HCT116 (cell line): ENCODE measurements at regions not wholly inside any gene's neighbourhood (a gene's known extent, or its start where the extent isn't known, plus 50 kb on each side); places are given as distances from the start of the nearest gene placed in this dataset.

Experiments used
- ATAC-seq: fragments of 200-7000 bp; cut with Tn5 transposase; 2 replicates; pipeline ENCODE4 v1.9.1; 2020; ENCODE audit warnings: mild to moderate bottlenecking, moderate library complexity
- BruUV-seq: library from RNA; stranded (reverse); fragments of 400-500 nt; replicated peaks from 2 replicates; lab custom pipeline; 2021; lab: Mats Ljungman, UMichigan
- CTCF ChIA-PET: fragments of 300-600 bp; sonication (Branson Sonifier 250); formaldehyde crosslinking; loops from one replicate; lab custom pipeline; 2021; ENCODE audit warnings: antibody characterized with exemption; lab: Charles Lee
- POLR2A ChIA-PET: fragments of 300-600, 350-600 bp; sonication (Branson Sonifier 250); formaldehyde crosslinking; loops from one replicate; lab custom pipeline; 2021; ENCODE audit warnings: antibody characterized with exemption; lab: Charles Lee
- RAD21 ChIA-PET, 2 experiments: fragments of 300-600 bp; sonication (Branson Sonifier 250); formaldehyde crosslinking; loops; one replicate each; lab custom pipeline; 2023; ENCODE audit warnings: low total read pairs in 2 of 2; ENCODE audit not compliant: uncharacterized antibody in 2 of 2, unreplicated experiment in 2 of 2, low non-redundant PET in 1 of 2; lab: Charles Lee
- DNase-seq: peaks from one replicate; pipeline ENCODE4 v3.0.0-alpha.2; 2010; ENCODE audit warnings: low read depth, low spot score
- H2AFZ ChIP-seq: fragments of 200-600 bp; shearing (Covaris generic), sonication (generic); 2 replicates; pipeline ENCODE4 v1.6.1; 2017; ENCODE audit warnings: low read depth, mixed run types, mixed read lengths, antibody characterized with exemption, low read length; ENCODE audit not compliant: poor library complexity, severe bottlenecking
- H3K27ac ChIP-seq: 2 replicates; pipeline ENCODE4 v1.5.1; 2012; ENCODE audit warnings: low read depth, low read length
- H3K27me3 ChIP-seq: fragments of 200-600 bp; sonication (generic); 2 replicates; pipeline ENCODE4 v1.6.1; 2016; ENCODE audit warnings: mixed run types, low read length, mixed read lengths; ENCODE audit not compliant: insufficient read depth
- H3K36me3 ChIP-seq, 2 experiments: fragments of 200-500 bp in 1 of 2; fragments of 200-600 bp in 1 of 2; sonication (Bioruptor generic) in 1 of 2; sonication (generic) in 1 of 2; 2 replicates each; pipeline versions ENCODE4 v1.5.1 to v1.6.1; 2014 to 2016; ENCODE audit warnings: low read length in 2 of 2, inconsistent platforms in 1 of 2, mixed read lengths in 1 of 2, mixed run types in 1 of 2; ENCODE audit not compliant: insufficient read depth in 2 of 2, control insufficient read depth in 1 of 2
- H3K4me1 ChIP-seq, 2 experiments: fragments of 200-600 bp in 1 of 2; sonication (generic) in 1 of 2; 2 replicates each; pipeline versions ENCODE4 v1.5.1 to v1.6.1; 2012 to 2017; ENCODE audit warnings: low read length in 2 of 2, inconsistent platforms in 1 of 2, mild to moderate bottlenecking in 1 of 2, mixed read lengths in 1 of 2, mixed run types in 1 of 2, moderate library complexity in 1 of 2; ENCODE audit not compliant: insufficient read depth in 2 of 2, control insufficient read depth in 1 of 2
- H3K4me2 ChIP-seq: fragments of 200-600 bp; sonication (generic); 2 replicates; pipeline ENCODE4 v1.6.1; 2017; ENCODE audit warnings: mixed run types, low read length, mixed read lengths
- H3K4me3 ChIP-seq, 2 experiments: fragments of 200-600 bp in 1 of 2; sonication (generic) in 1 of 2; replicated peaks in 1 of 2; 2 replicates each; pipeline ENCODE4 v1.5.1; 2011 to 2016; ENCODE audit warnings: low read length in 2 of 2, control low read depth in 1 of 2, low read depth in 1 of 2, mild to moderate bottlenecking in 1 of 2, mixed read lengths in 1 of 2, mixed run types in 1 of 2
- H3K79me2 ChIP-seq: fragments of 200-600 bp; sonication (generic); 2 replicates; pipeline ENCODE4 v1.6.1; 2017; ENCODE audit warnings: mild to moderate bottlenecking, mixed run types, low read length, moderate library complexity, mixed read lengths; ENCODE audit not compliant: insufficient read depth
- H3K9ac ChIP-seq: fragments of 200-600 bp; sonication (generic); 2 replicates; pipeline ENCODE4 v1.6.1; 2016; ENCODE audit warnings: low read length, mixed read lengths
- H3K9me2 ChIP-seq: fragments of 200-600 bp; sonication (generic), shearing (Covaris generic); 2 replicates; pipeline ENCODE4 v1.6.1; 2017; ENCODE audit warnings: mixed run types, mild to moderate bottlenecking, moderate library complexity; ENCODE audit not compliant: insufficient read depth
- H3K9me3 ChIP-seq, 2 experiments: fragments of 200-500 bp in 1 of 2; fragments of 200-600 bp in 1 of 2; sonication (Bioruptor generic) in 1 of 2; sonication (generic) in 1 of 2; 2 replicates each; pipeline ENCODE4 v1.6.1; 2014 to 2017; ENCODE audit warnings: low read length in 2 of 2, mixed read lengths in 2 of 2, inconsistent platforms in 1 of 2, low read depth in 1 of 2, mild to moderate bottlenecking in 1 of 2, mixed run types in 1 of 2, moderate library complexity in 1 of 2; ENCODE audit not compliant: control insufficient read depth in 1 of 2, insufficient read depth in 1 of 2
- H4K20me1 ChIP-seq: fragments of 200-600 bp; sonication (generic), shearing (Covaris generic); 2 replicates; pipeline ENCODE4 v1.6.1; 2017; ENCODE audit warnings: mixed run types, mild to moderate bottlenecking, moderate library complexity; ENCODE audit not compliant: insufficient read depth
- CBX3 ChIP-seq: IDR thresholded peaks from 2 replicates; pipeline ENCODE4 v1.6.1; 2012; ENCODE audit warnings: low read depth
- CEBPB ChIP-seq: IDR thresholded peaks from 2 replicates; pipeline ENCODE4 v1.6.1; 2012; ENCODE audit warnings: low read depth
- ELF1 ChIP-seq: IDR thresholded peaks from 2 replicates; pipeline ENCODE4 v1.6.1; 2012; ENCODE audit warnings: low read depth, borderline replicate concordance
- EZH2phosphoT487 ChIP-seq: fragments of 200-600 bp; IDR thresholded peaks from 2 replicates; pipeline ENCODE4 v1.6.1; 2018; ENCODE audit warnings: antibody characterized with exemption, borderline replicate concordance
- FOSL1 ChIP-seq: IDR thresholded peaks from 2 replicates; pipeline ENCODE4 v1.6.1; 2012; ENCODE audit warnings: low read depth
- JUND ChIP-seq: IDR thresholded peaks from 2 replicates; pipeline ENCODE4 v1.6.1; 2012
- POLR2A ChIP-seq: IDR thresholded peaks from 2 replicates; pipeline ENCODE4 v1.7.0; 2011; ENCODE audit warnings: borderline replicate concordance; ENCODE audit not compliant: insufficient read depth, insufficient read length; ENCODE audit errors: extremely low read depth
- RAD21 ChIP-seq: IDR thresholded peaks from 2 replicates; pipeline ENCODE4 v1.6.1; 2012; ENCODE audit warnings: low read depth, mild to moderate bottlenecking
- SP1 ChIP-seq: IDR thresholded peaks from 2 replicates; pipeline ENCODE4 v1.6.1; 2012; ENCODE audit warnings: low read depth
- SRF ChIP-seq: IDR thresholded peaks from 2 replicates; pipeline ENCODE4 v1.6.1; 2012; ENCODE audit warnings: low read depth
- TCF7L2 ChIP-seq: IDR thresholded peaks from 2 replicates; pipeline ENCODE4 v1.7.0; 2011; ENCODE audit warnings: borderline replicate concordance, inconsistent platforms; ENCODE audit not compliant: insufficient read depth, insufficient read length; ENCODE audit errors: extremely low read depth
- ZNF274 ChIP-seq: fragments of 200-500 bp; sonication (Bioruptor generic); IDR thresholded peaks from 2 replicates; pipeline ENCODE4 v1.6.1; 2014; ENCODE audit warnings: mild to moderate bottlenecking, low read depth, low read length, inconsistent platforms
- intact Hi-C: fragments of 100-400 bp; cut with micrococcal nuclease; formaldehyde crosslinking; loops from 2 replicates; pipeline ENCODE4 v1.10.0; 2022
- TF ChIP-seq, protein P1 (sequence below): IDR thresholded peaks from 2 replicates; pipeline ENCODE4 v1.6.1; 2011; ENCODE audit warnings: mild to moderate bottlenecking, low read length, moderate library complexity; ENCODE audit not compliant: insufficient replicate concordance; ENCODE audit errors: extremely low read depth
- TF ChIP-seq, protein P2 (sequence below): IDR thresholded peaks from 2 replicates; pipeline ENCODE4 v1.6.1; 2012
- TF ChIP-seq, protein P3 (sequence below): IDR thresholded peaks from 2 replicates; pipeline ENCODE4 v1.6.1; 2012
- TF ChIP-seq, protein P4 (sequence below): IDR thresholded peaks from 2 replicates; pipeline ENCODE4 v1.6.1; 2012; ENCODE audit warnings: low read depth

DNA sequence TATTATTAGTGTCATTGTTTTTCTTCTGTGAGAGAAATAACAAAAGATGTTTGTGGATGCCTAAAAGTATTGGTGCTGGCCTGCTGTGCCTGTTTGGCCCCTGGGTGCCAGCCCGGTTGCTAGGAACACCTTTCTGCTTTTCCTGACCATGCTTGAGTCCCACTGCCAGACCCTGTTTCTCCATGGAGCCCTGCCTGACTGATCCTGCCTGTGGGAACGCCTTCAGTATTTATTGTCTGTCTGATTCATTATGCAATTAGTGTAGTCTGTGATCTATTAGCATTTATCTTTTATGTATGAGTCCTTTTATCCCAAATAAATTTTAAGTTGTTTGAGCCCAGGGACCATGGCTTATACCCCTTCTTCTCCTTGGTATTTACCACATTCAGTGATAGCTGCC is 98.6 kb upstream of the MPPED2 start:
- POLR2A ChIA-PET = no interaction called here
- no peaks in the 10 kb centered on the region for H3K9me3 ChIP-seq
- H3K27me3 ChIP-seq = no peaks in the 10 kb centered on the region
- H3K4me3 ChIP-seq = no peak overlapping the region
- no peak overlapping the region for H2AFZ ChIP-seq
- no peak overlapping the region for H3K27ac ChIP-seq
- no peak for TF ChIP-seq JUND
- no peak for TF ChIP-seq CEBPB
- TF ChIP-seq, protein P1, sequence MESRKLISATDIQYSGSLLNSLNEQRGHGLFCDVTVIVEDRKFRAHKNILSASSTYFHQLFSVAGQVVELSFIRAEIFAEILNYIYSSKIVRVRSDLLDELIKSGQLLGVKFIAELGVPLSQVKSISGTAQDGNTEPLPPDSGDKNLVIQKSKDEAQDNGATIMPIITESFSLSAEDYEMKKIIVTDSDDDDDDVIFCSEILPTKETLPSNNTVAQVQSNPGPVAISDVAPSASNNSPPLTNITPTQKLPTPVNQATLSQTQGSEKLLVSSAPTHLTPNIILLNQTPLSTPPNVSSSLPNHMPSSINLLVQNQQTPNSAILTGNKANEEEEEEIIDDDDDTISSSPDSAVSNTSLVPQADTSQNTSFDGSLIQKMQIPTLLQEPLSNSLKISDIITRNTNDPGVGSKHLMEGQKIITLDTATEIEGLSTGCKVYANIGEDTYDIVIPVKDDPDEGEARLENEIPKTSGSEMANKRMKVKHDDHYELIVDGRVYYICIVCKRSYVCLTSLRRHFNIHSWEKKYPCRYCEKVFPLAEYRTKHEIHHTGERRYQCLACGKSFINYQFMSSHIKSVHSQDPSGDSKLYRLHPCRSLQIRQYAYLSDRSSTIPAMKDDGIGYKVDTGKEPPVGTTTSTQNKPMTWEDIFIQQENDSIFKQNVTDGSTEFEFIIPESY = no peak
- no peak for TF ChIP-seq ZNF274
- TF ChIP-seq, protein P2, sequence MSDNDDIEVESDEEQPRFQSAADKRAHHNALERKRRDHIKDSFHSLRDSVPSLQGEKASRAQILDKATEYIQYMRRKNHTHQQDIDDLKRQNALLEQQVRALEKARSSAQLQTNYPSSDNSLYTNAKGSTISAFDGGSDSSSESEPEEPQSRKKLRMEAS = no peak
- TF ChIP-seq RAD21 = no peak
- no peak for TF ChIP-seq EZH2phosphoT487
- TF ChIP-seq, protein P3, sequence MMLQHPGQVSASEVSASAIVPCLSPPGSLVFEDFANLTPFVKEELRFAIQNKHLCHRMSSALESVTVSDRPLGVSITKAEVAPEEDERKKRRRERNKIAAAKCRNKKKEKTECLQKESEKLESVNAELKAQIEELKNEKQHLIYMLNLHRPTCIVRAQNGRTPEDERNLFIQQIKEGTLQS = no peak
- no peak for TF ChIP-seq POLR2A
- TF ChIP-seq FOSL1 = no peak
- no peak for TF ChIP-seq TCF7L2
- TF ChIP-seq, protein P4, sequence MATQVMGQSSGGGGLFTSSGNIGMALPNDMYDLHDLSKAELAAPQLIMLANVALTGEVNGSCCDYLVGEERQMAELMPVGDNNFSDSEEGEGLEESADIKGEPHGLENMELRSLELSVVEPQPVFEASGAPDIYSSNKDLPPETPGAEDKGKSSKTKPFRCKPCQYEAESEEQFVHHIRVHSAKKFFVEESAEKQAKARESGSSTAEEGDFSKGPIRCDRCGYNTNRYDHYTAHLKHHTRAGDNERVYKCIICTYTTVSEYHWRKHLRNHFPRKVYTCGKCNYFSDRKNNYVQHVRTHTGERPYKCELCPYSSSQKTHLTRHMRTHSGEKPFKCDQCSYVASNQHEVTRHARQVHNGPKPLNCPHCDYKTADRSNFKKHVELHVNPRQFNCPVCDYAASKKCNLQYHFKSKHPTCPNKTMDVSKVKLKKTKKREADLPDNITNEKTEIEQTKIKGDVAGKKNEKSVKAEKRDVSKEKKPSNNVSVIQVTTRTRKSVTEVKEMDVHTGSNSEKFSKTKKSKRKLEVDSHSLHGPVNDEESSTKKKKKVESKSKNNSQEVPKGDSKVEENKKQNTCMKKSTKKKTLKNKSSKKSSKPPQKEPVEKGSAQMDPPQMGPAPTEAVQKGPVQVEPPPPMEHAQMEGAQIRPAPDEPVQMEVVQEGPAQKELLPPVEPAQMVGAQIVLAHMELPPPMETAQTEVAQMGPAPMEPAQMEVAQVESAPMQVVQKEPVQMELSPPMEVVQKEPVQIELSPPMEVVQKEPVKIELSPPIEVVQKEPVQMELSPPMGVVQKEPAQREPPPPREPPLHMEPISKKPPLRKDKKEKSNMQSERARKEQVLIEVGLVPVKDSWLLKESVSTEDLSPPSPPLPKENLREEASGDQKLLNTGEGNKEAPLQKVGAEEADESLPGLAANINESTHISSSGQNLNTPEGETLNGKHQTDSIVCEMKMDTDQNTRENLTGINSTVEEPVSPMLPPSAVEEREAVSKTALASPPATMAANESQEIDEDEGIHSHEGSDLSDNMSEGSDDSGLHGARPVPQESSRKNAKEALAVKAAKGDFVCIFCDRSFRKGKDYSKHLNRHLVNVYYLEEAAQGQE = no peak
- TF ChIP-seq SRF = no peak
- TF ChIP-seq ELF1 = no peak
- TF ChIP-seq CBX3 = no peak
- TF ChIP-seq SP1 = no peak
- TF ChIP-seq, all 23 proteins: peak for 0
- Histone ChIP-seq H3K9ac (no peak overlapping the region), H4K20me1 (no peaks in the 10 kb centered on the region), H3K79me2 (no peaks in the 10 kb centered on the region), H3K4me2 (no peak overlapping the region), H3K36me3 (no peaks in the 10 kb centered on the region), H3K9me2 (no peaks in the 10 kb centered on the region), H3K4me1 (no peaks in the 10 kb centered on the region)
- no peak for ATAC-seq
- intact Hi-C loops = no loop called here
- no peak for DNase-seq
- CTCF ChIA-PET = no interaction called here
- no TSS peak for BruUV-seq
- RAD21 ChIA-PET = no interaction called here
